Mesothelial cell of epicardium (in vitro differentiated cells): ENCODE measurements at regions not wholly inside any gene's neighbourhood (a gene's known extent, or its start where the extent isn't known, plus 50 kb on each side); places are given as distances from the start of the nearest gene placed in this dataset.

Source experiments
- DNase-seq, 2 experiments: peaks; one replicate each; pipeline ENCODE4 v3.0.0; 2021; ENCODE audit warnings: low spot score in 2 of 2; ENCODE audit not compliant: unreplicated experiment in 2 of 2
- H3K27ac Mint-ChIP-seq: 2 replicates; pipeline ENCODE4 v1.8.0; 2021; ENCODE audit warnings: mixed read lengths
- H3K27me3 Mint-ChIP-seq: 2 replicates; pipeline ENCODE4 v1.8.0; 2021; ENCODE audit warnings: low read depth, mixed read lengths
- H3K36me3 Mint-ChIP-seq: 2 replicates; pipeline ENCODE4 v1.8.0; 2021; ENCODE audit warnings: mixed read lengths
- H3K4me1 Mint-ChIP-seq: 2 replicates; pipeline ENCODE4 v1.8.0; 2021; ENCODE audit warnings: mixed read lengths
- H3K4me3 Mint-ChIP-seq: 2 replicates; pipeline ENCODE4 v1.8.0; 2021; ENCODE audit warnings: mild to moderate bottlenecking, moderate library complexity, mixed read lengths
- H3K9me3 Mint-ChIP-seq: 2 replicates; pipeline ENCODE4 v1.8.0; 2021; ENCODE audit warnings: mixed read lengths
- CTCF ChIP-seq: fragments of 200-600 bp; sonication (generic); IDR thresholded peaks from one replicate; pipeline ENCODE4 v1.5.0; 2021; ENCODE audit warnings: antibody characterized with exemption; ENCODE audit not compliant: unreplicated experiment

GRCh38 chr6:165742047-165742446, 79.0 kb upstream of the PDE10A start:
- H3K27me3 Mint-ChIP-seq: peaks cover 6% of the 10 kb centered on the region
- TF ChIP-seq CTCF: no peak

GRCh38 chr6:165737396-165737795, 74.4 kb upstream of the PDE10A start:
- TF ChIP-seq CTCF: no peak
- H3K9me3 Mint-ChIP-seq: peaks cover 32% of the 10 kb centered on the region
- DNase-seq: no peak
- H3K36me3 Mint-ChIP-seq: no peaks in the 10 kb centered on the region
- peaks cover 13% of the 10 kb centered on the region for H3K27me3 Mint-ChIP-seq
- no peak overlapping the region for H3K4me3 Mint-ChIP-seq
- no peak overlapping the region for H3K27ac Mint-ChIP-seq
- no peaks in the 10 kb centered on the region for H3K4me1 Mint-ChIP-seq

More at GRCh38 chr6:165742047-165742446, 79.0 kb upstream of the PDE10A start:
- no peak for DNase-seq
- H3K36me3 Mint-ChIP-seq: no peaks in the 10 kb centered on the region
- H3K27ac Mint-ChIP-seq: no peak overlapping the region
- H3K4me1 Mint-ChIP-seq: peaks cover 3% of the 10 kb centered on the region
- H3K9me3 Mint-ChIP-seq: peaks cover 21% of the 10 kb centered on the region
- H3K4me3 Mint-ChIP-seq: no peak overlapping the region

GRCh38 chr6:165735065-165735464, 72.0 kb upstream of the PDE10A start:
- no peaks in the 10 kb centered on the region for H3K4me1 Mint-ChIP-seq
- peaks cover 16% of the 10 kb centered on the region for H3K27me3 Mint-ChIP-seq
- no peak overlapping the region for H3K27ac Mint-ChIP-seq
- H3K36me3 Mint-ChIP-seq: no peaks in the 10 kb centered on the region
- H3K9me3 Mint-ChIP-seq: peaks cover 27% of the 10 kb centered on the region
- TF ChIP-seq CTCF: no peak
- no peak overlapping the region for H3K4me3 Mint-ChIP-seq
- DNase-seq: no peak

GRCh38 chr6:165733489-165733791, 70.4 kb upstream of the PDE10A start:
- no peak for TF ChIP-seq CTCF
- DNase-seq: no peak
- H3K4me3 Mint-ChIP-seq: no peak overlapping the region
- H3K9me3 Mint-ChIP-seq: peaks cover 15% of the 10 kb centered on the region
- H3K36me3 Mint-ChIP-seq: no peaks in the 10 kb centered on the region
- H3K4me1 Mint-ChIP-seq: peaks cover under 1% of the 10 kb centered on the region
- no peak overlapping the region for H3K27ac Mint-ChIP-seq
- H3K27me3 Mint-ChIP-seq: peaks cover 16% of the 10 kb centered on the region

GRCh38 chr6:165732696-165733488, 69.9 kb upstream of the PDE10A start:
- DNase-seq: no peak
- TF ChIP-seq CTCF: no peak

More at GRCh38 chr6:165732696-165733488, 69.9 kb upstream of the PDE10A start:
- peaks cover 6% of the 10 kb centered on the region for H3K4me1 Mint-ChIP-seq
- H3K27me3 Mint-ChIP-seq: peaks cover 16% of the 10 kb centered on the region
- H3K36me3 Mint-ChIP-seq: no peaks in the 10 kb centered on the region
- no peak overlapping the region for H3K4me3 Mint-ChIP-seq
- H3K27ac Mint-ChIP-seq: no peak overlapping the region
- peaks cover 15% of the 10 kb centered on the region for H3K9me3 Mint-ChIP-seq
